Midbrain (tissue), 1 donor: ENCODE measurements at regions not wholly inside any gene's neighbourhood (a gene's known extent, or its start where the extent isn't known, plus 50 kb on each side); places are given as distances from the start of the nearest gene placed in this dataset.
"Not testable (repeated sequence)": the region's sequence is repeated elsewhere in the genome, so short reads cannot be mapped to it uniquely, and the experiment has no call there.

Source experiments
- DNase-seq: peaks from one replicate; lab custom pipeline; 2025; lab: John Stamatoyannopoulos, UW

- DNase-seq: no peak
These were observed 264.9 kb downstream of the CCER1 start for GRCh38 chr12:90690120-90690519.

GRCh38 chr12:90687682-90688081 is 267.3 kb downstream of the CCER1 start:
- DNase-seq: not testable (repeated sequence)

- no peak for DNase-seq
These were observed 271.1 kb downstream of the CCER1 start for GRCh38 chr12:90683871-90684270.

GRCh38 chr12:90682398-90682797 is 272.6 kb downstream of the CCER1 start:
- DNase-seq: no peak

- DNase-seq: no peak
These were observed 275.3 kb downstream of the CCER1 start for GRCh38 chr12:90679674-90680073.

- no peak for DNase-seq
These were observed 277.4 kb downstream of the CCER1 start for GRCh38 chr12:90677552-90677951.

GRCh38 chr12:90677055-90677454 is 277.9 kb downstream of the CCER1 start:
- no peak for DNase-seq

- DNase-seq: no peak
These were observed 279.9 kb downstream of the CCER1 start for GRCh38 chr12:90675106-90675505.

DNA sequence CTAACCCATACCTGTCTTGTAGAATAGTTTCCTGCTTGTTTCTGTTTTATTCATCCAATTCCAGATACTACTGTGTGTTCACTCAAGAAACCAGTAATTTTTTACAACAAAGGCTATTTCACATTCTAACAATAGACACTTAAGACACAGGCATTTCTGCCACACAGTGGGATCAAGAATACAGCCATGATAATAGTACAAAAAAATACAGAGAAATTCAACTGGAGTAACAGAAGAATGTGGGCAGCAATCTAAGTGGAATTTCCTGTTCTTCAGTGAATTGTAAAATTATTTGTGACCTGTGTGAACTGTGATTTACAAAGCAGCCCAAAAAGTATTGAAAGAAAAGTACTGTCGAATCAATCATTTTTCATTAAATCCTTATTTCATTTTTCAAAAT is 282.9 kb downstream of the CCER1 start:
- DNase-seq: no peak

DNA sequence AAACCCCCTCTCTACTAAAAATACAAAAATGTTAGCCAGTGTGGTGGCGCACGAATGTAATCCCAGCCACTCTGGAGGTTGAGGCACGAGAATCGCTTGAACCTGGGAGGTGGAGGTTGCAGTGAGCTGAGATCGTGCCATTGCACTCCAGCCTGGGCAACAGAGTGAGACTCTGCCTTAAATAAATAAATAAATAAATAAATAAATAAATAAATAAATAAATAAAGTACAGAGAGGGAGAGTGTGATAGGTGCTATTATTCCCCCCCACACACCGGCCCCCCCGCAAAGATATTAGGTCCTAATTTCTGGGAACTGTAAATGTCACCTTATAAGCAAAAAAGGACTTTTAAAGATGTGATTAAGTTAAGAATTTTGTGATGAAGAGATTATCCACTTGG is 291.0 kb downstream of the CCER1 start:
- DNase-seq: not testable (repeated sequence)

GRCh38 chr12:90659060-90659459 is 295.9 kb downstream of the CCER1 start:
- DNase-seq: no peak

- DNase-seq: no peak
These were observed 301.9 kb downstream of the CCER1 start for GRCh38 chr12:90653040-90653439.

- DNase-seq: no peak
These were observed 302.7 kb downstream of the CCER1 start for GRCh38 chr12:90652280-90652679.

DNA sequence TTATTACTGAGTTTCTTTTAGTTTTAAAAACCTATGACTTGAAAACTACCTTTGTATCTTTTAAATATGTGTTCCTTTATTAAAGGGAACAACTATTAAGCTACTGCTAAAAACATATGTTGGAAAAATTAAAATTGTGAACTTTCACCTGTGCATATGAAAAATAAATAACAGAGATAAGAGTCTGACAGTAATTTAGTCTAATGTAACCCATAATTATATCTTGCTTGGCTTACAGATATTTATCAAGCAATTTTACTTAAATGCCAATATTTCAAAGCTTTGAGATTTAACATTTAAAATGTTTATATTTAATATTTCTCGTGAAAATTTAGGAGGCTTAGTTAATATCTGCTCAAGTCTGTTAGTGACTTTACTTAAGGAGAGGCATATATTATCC is 309.8 kb downstream of the CCER1 start:
- DNase-seq: no peak

GRCh38 chr12:90631591-90632212 is 323.3 kb downstream of the CCER1 start:
- DNase-seq: no peak

GRCh38 chr12:90630006-90630405 is 325.0 kb downstream of the CCER1 start:
- no peak for DNase-seq

GRCh38 chr12:90628213-90628612 is 326.8 kb downstream of the CCER1 start:
- no peak for DNase-seq

GRCh38 chr12:90627180-90627896 is 327.6 kb downstream of the CCER1 start:
- DNase-seq: no peak

GRCh38 chr12:90622431-90622830 is 332.5 kb downstream of the CCER1 start:
- no peak for DNase-seq

GRCh38 chr12:90621927-90622326 is 333.0 kb downstream of the CCER1 start:
- DNase-seq: no peak

DNA sequence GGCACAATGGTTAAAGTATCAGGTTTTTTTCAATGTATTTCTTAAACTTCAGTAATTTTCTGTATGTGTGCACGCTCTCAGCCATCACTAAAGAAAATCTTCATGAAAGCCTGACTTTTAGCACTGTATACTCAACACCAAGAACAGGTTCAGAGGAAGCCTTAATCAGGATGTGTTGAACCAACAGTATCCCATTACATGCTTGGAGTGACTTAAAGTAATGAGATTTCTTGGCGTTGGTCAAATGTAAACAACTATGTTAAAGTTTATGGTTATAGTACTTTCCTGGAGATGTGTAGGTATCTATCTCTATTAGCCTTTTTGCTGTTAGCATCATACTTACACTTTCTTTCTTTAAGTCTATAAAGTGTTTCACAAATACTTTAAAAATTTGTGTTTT is 335.0 kb downstream of the CCER1 start:
- DNase-seq: no peak

DNA sequence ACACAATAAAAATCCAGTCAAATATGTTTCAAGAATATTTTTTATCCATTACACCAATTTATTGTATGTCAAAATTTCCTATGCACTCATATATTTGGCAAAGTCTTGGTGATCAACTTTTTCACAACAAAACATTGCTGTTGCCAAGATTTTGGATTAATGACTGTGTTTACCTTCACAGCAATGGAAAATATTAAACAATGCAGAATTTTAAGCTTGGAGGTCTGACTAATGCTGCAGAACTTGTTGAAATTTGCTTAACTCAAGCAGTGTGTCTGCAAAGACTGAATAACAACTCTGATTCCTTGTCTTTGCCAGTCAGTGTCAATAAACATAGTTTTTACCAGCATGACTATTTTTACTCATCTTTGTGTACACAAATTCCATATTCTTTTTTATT is 336.4 kb downstream of the CCER1 start:
- DNase-seq: no peak

GRCh38 chr12:90611891-90612290 is 343.1 kb downstream of the CCER1 start:
- no peak for DNase-seq

- DNase-seq: no peak
These were observed 343.9 kb downstream of the CCER1 start for GRCh38 chr12:90611048-90611447.
